COLO829 (cell line): ENCODE measurements at regions not wholly inside any gene's neighbourhood (a gene's known extent, or its start where the extent isn't known, plus 50 kb on each side); places are given as distances from the start of the nearest gene placed in this dataset.
A peak's percentile ranks its signal among the peaks of the same experiment; 100 is the strongest.
"Not testable (repeated sequence)": the region's sequence is repeated elsewhere in the genome, so short reads cannot be mapped to it uniquely, and the experiment has no call there.

Experiments used
- DNase-seq: peaks from one replicate; pipeline ENCODE4 v3.0.0; 2012; ENCODE audit warnings: low spot score

- no peak for DNase-seq
Observed at GRCh38 chr13:81031996-81032395, 691.1 kb upstream of the SPRY2 start.

GRCh38 chr13:81025091-81025490 lies 684.2 kb upstream of the SPRY2 start:
- no peak for DNase-seq

- no peak for DNase-seq
Observed at GRCh38 chr13:81021284-81021840, 680.4 kb upstream of the SPRY2 start.

GRCh38 chr13:81020010-81020409 lies 679.1 kb upstream of the SPRY2 start:
- DNase-seq = no peak

- no peak for DNase-seq
Observed at GRCh38 chr13:81018936-81019335, 678.0 kb upstream of the SPRY2 start.

GRCh38 chr13:81017513-81018152 lies 676.7 kb upstream of the SPRY2 start:
- DNase-seq = peak; percentile 48

- DNase-seq = no peak
Observed at GRCh38 chr13:81012031-81012430, 671.1 kb upstream of the SPRY2 start.

GRCh38 chr13:81001828-81002385 lies 661.0 kb upstream of the SPRY2 start:
- DNase-seq = no peak

- not testable (repeated sequence) for DNase-seq
Observed at GRCh38 chr13:80998603-80999002, 657.7 kb upstream of the SPRY2 start.

- DNase-seq = no peak
Observed at GRCh38 chr13:80989747-80990146, 648.8 kb upstream of the SPRY2 start.

- no peak for DNase-seq
Observed at GRCh38 chr13:80989241-80989640, 648.3 kb upstream of the SPRY2 start.

- no peak for DNase-seq
Observed at GRCh38 chr13:80988391-80989151, 647.6 kb upstream of the SPRY2 start.

- peak; percentile 59 for DNase-seq
Observed at GRCh38 chr13:80979035-80979641, 638.2 kb upstream of the SPRY2 start.

GRCh38 chr13:80977168-80977567 lies 636.2 kb upstream of the SPRY2 start:
- no peak for DNase-seq

GRCh38 chr13:80975903-80976302 lies 635.0 kb upstream of the SPRY2 start:
- no peak for DNase-seq

- no peak for DNase-seq
Observed at GRCh38 chr13:80973721-80974120, 632.8 kb upstream of the SPRY2 start.

- DNase-seq = no peak
Observed at GRCh38 chr13:80972857-80973478, 632.0 kb upstream of the SPRY2 start.

GRCh38 chr13:80965097-80965496 lies 624.2 kb upstream of the SPRY2 start:
- DNase-seq = no peak

GRCh38 chr13:80962855-80963254 lies 621.9 kb upstream of the SPRY2 start:
- peak; percentile 24 for DNase-seq

- no peak for DNase-seq
Observed at GRCh38 chr13:80962173-80962572, 621.2 kb upstream of the SPRY2 start.

- no peak for DNase-seq
Observed at GRCh38 chr13:80957019-80957655, 616.2 kb upstream of the SPRY2 start.

GRCh38 chr13:80955501-80955900 lies 614.6 kb upstream of the SPRY2 start:
- no peak for DNase-seq
